ENCODE measurements at regions not wholly inside any gene's neighbourhood (a gene's known extent, or its start where the extent isn't known, plus 50 kb on each side); places are given as distances from the start of the nearest gene placed in this dataset.

GRCh38 chr9:2284770-2285169, 269.6 kb downstream of the SMARCA2 start:
- WGBS (ENCODE audit: insufficient coverage, low coverage, low lambda C conversion rate, missing lambda C conversion rate) = 86% methylated on average over 1 of the region's 1 CpG
- H3K4me3 ChIP-seq = no peak overlapping the region
- DNase-seq (no peak), ATAC-seq (no peak)
- no peaks in the 10 kb centered on the region for H3K36me3 ChIP-seq
- peaks cover 0 to 11% (median 0%) of the 10 kb centered on the region in 4 donors for H3K4me1 ChIP-seq
- H3K9me3 ChIP-seq = no peaks in the 10 kb centered on the region
- intact Hi-C loops (cut with DNase I) = no loop called here
- no peaks in the 10 kb centered on the region for H3K27me3 ChIP-seq
- TF ChIP-seq POLR2A (IDR thresholded peaks at IDR 0.05) = no peak
- TF ChIP-seq, protein P1, sequence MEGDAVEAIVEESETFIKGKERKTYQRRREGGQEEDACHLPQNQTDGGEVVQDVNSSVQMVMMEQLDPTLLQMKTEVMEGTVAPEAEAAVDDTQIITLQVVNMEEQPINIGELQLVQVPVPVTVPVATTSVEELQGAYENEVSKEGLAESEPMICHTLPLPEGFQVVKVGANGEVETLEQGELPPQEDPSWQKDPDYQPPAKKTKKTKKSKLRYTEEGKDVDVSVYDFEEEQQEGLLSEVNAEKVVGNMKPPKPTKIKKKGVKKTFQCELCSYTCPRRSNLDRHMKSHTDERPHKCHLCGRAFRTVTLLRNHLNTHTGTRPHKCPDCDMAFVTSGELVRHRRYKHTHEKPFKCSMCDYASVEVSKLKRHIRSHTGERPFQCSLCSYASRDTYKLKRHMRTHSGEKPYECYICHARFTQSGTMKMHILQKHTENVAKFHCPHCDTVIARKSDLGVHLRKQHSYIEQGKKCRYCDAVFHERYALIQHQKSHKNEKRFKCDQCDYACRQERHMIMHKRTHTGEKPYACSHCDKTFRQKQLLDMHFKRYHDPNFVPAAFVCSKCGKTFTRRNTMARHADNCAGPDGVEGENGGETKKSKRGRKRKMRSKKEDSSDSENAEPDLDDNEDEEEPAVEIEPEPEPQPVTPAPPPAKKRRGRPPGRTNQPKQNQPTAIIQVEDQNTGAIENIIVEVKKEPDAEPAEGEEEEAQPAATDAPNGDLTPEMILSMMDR (IDR thresholded peaks at IDR 0.05) = no peak
- no peak overlapping the region for H3K27ac ChIP-seq

GRCh38 chr9:2285416-2286332, 270.5 kb downstream of the SMARCA2 start:
- 83% methylated on average over 7 of the region's 10 CpGs for WGBS (ENCODE audit: insufficient coverage, low coverage, low lambda C conversion rate, missing lambda C conversion rate)
- H3K27ac ChIP-seq = no peak overlapping the region
- DNase-seq = no peak

GRCh38 chr9:2286333-2286705, 271.2 kb downstream of the SMARCA2 start:
- ATAC-seq (no peak), DNase-seq (no peak)
- H3K4me1 ChIP-seq = peaks cover 0 to 11% (median 0%) of the 10 kb centered on the region in 4 donors
- TF ChIP-seq, protein P1 (IDR thresholded peaks at IDR 0.05) = no peak
- no peak for TF ChIP-seq POLR2A (IDR thresholded peaks at IDR 0.05)
- H3K27me3 ChIP-seq = no peaks in the 10 kb centered on the region
- H3K9me3 ChIP-seq = no peaks in the 10 kb centered on the region
- WGBS (ENCODE audit: insufficient coverage, low coverage, low lambda C conversion rate, missing lambda C conversion rate) = 73% methylated on average over 1 of the region's 1 CpG
- intact Hi-C loops (cut with DNase I) = no loop called here
- H3K27ac ChIP-seq = no peak overlapping the region
- H3K4me3 ChIP-seq = no peak overlapping the region
- no peaks in the 10 kb centered on the region for H3K36me3 ChIP-seq

More at GRCh38 chr9:2285416-2286332, 270.5 kb downstream of the SMARCA2 start:
- H3K9me3 ChIP-seq = no peaks in the 10 kb centered on the region
- intact Hi-C loops (cut with DNase I) = no loop called here
- H3K4me1 ChIP-seq = peaks cover 0 to 11% (median 0%) of the 10 kb centered on the region in 4 donors
- no peak overlapping the region for H3K4me3 ChIP-seq
- TF ChIP-seq, protein P1 (IDR thresholded peaks at IDR 0.05) = no peak
- TF ChIP-seq POLR2A (IDR thresholded peaks at IDR 0.05) = no peak
- H3K36me3 ChIP-seq = no peaks in the 10 kb centered on the region
- no peaks in the 10 kb centered on the region for H3K27me3 ChIP-seq
- no peak for ATAC-seq

- Histone ChIP-seq H3K27me3 (no peaks in the 10 kb centered on the region), H3K9me3 (no peaks in the 10 kb centered on the region), H3K36me3 (no peaks in the 10 kb centered on the region), H3K4me1 (peaks cover 0 to 11% (median 0%) of the 10 kb centered on the region in 4 donors), H3K27ac (no peak overlapping the region), H3K4me3 (no peak overlapping the region)
- intact Hi-C loops (cut with DNase I) = no loop called here
- no peak for DNase-seq
- WGBS (ENCODE audit: insufficient coverage, low coverage, low lambda C conversion rate, missing lambda C conversion rate) = 50% methylated on average over 4 of the region's 5 CpGs
- ATAC-seq = peak in 3 of 4 donors; percentile 41 to 86 (median 79)
- TF ChIP-seq, protein P1 (IDR thresholded peaks at IDR 0.05) = no peak
- TF ChIP-seq POLR2A (IDR thresholded peaks at IDR 0.05) = no peak
Measured at GRCh38 chr9:2286825-2287455, 271.8 kb downstream of the SMARCA2 start.
